ENCODE measurements at regions not wholly inside any gene's neighbourhood (a gene's known extent, or its start where the extent isn't known, plus 50 kb on each side); places are given as distances from the start of the nearest gene placed in this dataset.

DNA sequence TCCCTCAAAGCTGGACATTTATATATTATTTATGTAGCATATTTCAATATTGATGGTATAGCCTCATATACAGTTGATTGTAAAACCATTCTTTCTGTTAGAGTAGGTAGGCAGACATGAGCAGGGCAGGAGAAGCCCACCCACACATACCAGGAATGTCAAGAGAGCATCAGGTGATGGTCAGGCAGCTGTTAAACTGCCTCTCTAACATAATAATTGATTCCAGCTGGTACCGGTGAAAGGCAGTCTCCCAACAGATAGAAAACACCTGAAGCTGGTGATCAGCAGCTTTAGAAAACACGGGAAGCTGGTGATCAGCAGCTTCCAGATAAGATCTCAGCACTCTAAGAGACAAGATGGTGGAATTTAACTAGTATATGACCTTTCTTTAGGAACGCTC is 132.9 kb downstream of the SLITRK6 start:
- Histone ChIP-seq H3K9me3 (no peaks in the 10 kb centered on the region), H3K4me3 (no peak overlapping the region), H3K27me3 (no peaks in the 10 kb centered on the region), H3K27ac (no peak overlapping the region), H3K36me3 (no peaks in the 10 kb centered on the region), H3K4me1 (no peaks in the 10 kb centered on the region)
- TF ChIP-seq, protein P1, sequence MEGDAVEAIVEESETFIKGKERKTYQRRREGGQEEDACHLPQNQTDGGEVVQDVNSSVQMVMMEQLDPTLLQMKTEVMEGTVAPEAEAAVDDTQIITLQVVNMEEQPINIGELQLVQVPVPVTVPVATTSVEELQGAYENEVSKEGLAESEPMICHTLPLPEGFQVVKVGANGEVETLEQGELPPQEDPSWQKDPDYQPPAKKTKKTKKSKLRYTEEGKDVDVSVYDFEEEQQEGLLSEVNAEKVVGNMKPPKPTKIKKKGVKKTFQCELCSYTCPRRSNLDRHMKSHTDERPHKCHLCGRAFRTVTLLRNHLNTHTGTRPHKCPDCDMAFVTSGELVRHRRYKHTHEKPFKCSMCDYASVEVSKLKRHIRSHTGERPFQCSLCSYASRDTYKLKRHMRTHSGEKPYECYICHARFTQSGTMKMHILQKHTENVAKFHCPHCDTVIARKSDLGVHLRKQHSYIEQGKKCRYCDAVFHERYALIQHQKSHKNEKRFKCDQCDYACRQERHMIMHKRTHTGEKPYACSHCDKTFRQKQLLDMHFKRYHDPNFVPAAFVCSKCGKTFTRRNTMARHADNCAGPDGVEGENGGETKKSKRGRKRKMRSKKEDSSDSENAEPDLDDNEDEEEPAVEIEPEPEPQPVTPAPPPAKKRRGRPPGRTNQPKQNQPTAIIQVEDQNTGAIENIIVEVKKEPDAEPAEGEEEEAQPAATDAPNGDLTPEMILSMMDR (IDR thresholded peaks at IDR 0.05): no peak
- WGBS, 2 donors: 19 to 31% methylated on average over 3 of the region's 3 CpGs
- intact Hi-C loops (cut with DNase I): no loop called here
- DNase-seq (no peak), ATAC-seq (no peak)

DNA sequence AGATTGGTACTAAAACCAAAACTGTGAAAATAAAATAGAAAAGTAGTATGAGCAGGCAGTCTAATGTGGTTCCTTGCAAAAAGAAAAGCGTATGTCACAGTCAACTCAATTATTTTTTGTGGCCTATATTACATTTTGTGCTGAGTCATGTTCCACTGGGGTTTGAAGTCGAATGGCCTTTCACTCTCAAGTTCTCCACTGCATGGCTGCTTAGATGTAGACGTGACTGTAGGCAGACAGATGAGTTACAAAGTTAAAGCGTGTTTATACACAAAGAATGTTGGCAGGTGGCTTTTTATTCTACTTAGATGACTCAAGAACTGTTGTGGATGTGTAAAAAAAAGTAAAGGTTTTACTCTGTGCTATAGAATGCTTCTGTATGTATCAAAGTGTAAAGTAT is 133.9 kb downstream of the SLITRK6 start:
- no peak for ATAC-seq
- TF ChIP-seq, protein P1 (IDR thresholded peaks at IDR 0.05): no peak
- 58 to 68% methylated on average over 4 of the region's 4 CpGs for WGBS, 2 donors

DNA sequence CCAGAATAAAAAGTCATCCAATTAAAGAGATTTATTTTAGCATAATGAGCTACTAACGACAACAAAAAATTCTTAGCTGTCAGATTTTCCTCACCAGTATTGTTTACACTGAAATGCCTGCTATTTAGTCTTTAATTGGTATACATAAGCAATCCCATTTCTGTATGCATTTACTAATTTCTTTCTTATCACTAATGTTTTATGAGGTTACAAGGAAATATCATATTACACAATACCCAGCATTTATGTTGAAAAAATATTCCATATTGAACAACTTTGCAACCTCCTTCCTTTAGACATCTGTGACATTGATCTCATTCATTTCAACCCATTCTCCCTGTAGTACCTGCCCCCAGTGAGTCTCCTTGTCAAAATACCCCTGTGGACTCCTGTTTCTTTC is 135.4 kb downstream of the SLITRK6 start:
- ATAC-seq (no peak), DNase-seq (no peak)
- Histone ChIP-seq H3K9me3 (peaks cover 0 to 7% (median 0%) of the 10 kb centered on the region in 11 donors), H3K4me3 (no peak overlapping the region), H3K4me1 (no peaks in the 10 kb centered on the region), H3K36me3 (no peaks in the 10 kb centered on the region), H3K27me3 (no peaks in the 10 kb centered on the region), H3K27ac (no peak overlapping the region)
- intact Hi-C loops (cut with DNase I): no loop called here
- TF ChIP-seq, protein P1 (IDR thresholded peaks at IDR 0.05): no peak
- WGBS, 2 donors: 65 to 85% methylated on average over 1 of the region's 1 CpG

More for the DNA sequence above, 133.9 kb downstream of the SLITRK6 start:
- Histone ChIP-seq H3K4me1 (no peaks in the 10 kb centered on the region), H3K36me3 (no peaks in the 10 kb centered on the region), H3K27me3 (no peaks in the 10 kb centered on the region), H3K4me3 (no peak overlapping the region), H3K27ac (no peak overlapping the region), H3K9me3 (peaks cover 0 to 7% (median 0%) of the 10 kb centered on the region in 11 donors)
- DNase-seq: no peak
- intact Hi-C loops (cut with DNase I): no loop called here

DNA sequence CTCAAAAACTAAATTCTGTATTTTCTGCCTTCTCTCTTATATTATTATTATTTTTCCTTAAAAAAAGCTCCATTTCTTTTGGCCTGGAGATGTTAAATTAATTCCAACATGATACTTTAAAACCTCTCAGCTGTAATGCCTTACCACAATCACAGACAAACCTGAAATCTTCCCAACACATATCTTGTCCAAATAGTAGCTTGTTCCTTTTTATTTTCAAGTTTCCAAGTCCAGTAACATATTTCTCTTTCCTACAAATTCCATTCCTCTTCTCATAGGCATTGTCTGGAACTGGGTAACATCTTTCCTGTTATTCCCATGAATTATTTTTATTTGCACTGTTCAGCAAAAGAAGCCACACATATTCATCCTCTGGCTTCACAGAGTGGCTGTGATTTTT is 137.0 kb downstream of the SLITRK6 start:
- H3K9me3 ChIP-seq: peaks cover 0 to 7% (median 0%) of the 10 kb centered on the region in 11 donors
- H3K36me3 ChIP-seq: no peaks in the 10 kb centered on the region
- H3K4me3 ChIP-seq: no peak overlapping the region
- no peak overlapping the region for H3K27ac ChIP-seq
- ATAC-seq: no peak
- no peaks in the 10 kb centered on the region for H3K4me1 ChIP-seq
- intact Hi-C loops (cut with DNase I): no loop called here
- TF ChIP-seq, protein P1 (IDR thresholded peaks at IDR 0.05): no peak
- DNase-seq: no peak
- H3K27me3 ChIP-seq: no peaks in the 10 kb centered on the region

DNA sequence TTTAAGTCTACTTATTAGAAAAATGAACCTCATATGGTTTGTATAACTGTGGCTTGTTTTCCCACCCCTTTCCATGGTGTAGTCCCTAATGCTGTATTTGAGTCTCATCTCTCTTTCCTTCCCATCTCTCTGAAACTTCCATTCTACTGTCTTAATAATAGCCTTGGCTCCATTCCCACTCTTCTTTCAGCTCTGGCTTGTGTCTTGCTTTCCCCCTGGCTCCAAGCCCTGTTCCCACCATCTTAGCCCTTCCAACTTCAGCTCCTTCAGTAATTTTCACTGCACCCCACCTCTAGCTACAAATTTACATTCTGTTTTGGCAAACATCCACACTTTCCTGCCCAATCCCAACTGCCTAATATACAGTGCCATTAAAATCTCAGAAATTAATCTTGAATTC is 137.5 kb downstream of the SLITRK6 start:
- TF ChIP-seq, protein P1 (IDR thresholded peaks at IDR 0.05): no peak
- H3K4me1 ChIP-seq: no peaks in the 10 kb centered on the region

More for the DNA sequence above, 137.5 kb downstream of the SLITRK6 start:
- DNase-seq: no peak
- no peaks in the 10 kb centered on the region for H3K27me3 ChIP-seq
- H3K36me3 ChIP-seq: no peaks in the 10 kb centered on the region
- H3K27ac ChIP-seq: no peak overlapping the region
- no peak overlapping the region for H3K4me3 ChIP-seq
- intact Hi-C loops (cut with DNase I): no loop called here
- peaks cover 0 to 7% (median 0%) of the 10 kb centered on the region in 11 donors for H3K9me3 ChIP-seq
- ATAC-seq: no peak
